Suprapubic skin (tissue), 4 donors: ENCODE measurements at regions not wholly inside any gene's neighbourhood (a gene's known extent, or its start where the extent isn't known, plus 50 kb on each side); places are given as distances from the start of the nearest gene placed in this dataset.

Source experiments
- DNase-seq, 2 donors: peaks; one replicate each; pipeline ENCODE4 v3.0.0-alpha.2; 2019; ENCODE audit warnings: low spot score in 2 of 2
- H3K27ac ChIP-seq: fragments of 200-600 bp; sonication (generic); one replicate; pipeline ENCODE4 v1.5.1; 2019
- H3K27me3 ChIP-seq: fragments of 200-600 bp; sonication (generic); one replicate; pipeline ENCODE4 v1.5.1; 2019
- H3K36me3 ChIP-seq: fragments of 200-600 bp; sonication (generic); one replicate; pipeline ENCODE4 v1.5.1; 2019
- H3K4me1 ChIP-seq: fragments of 200-600 bp; sonication (generic); one replicate; pipeline ENCODE4 v1.5.1; 2019
- H3K4me3 ChIP-seq: fragments of 200-600 bp; sonication (generic); one replicate; pipeline ENCODE4 v1.5.1; 2019; ENCODE audit warnings: mild to moderate bottlenecking
- H3K9me3 ChIP-seq: fragments of 200-600 bp; sonication (generic); one replicate; pipeline ENCODE4 v1.5.1; 2019
- CTCF ChIP-seq, 2 donors: fragments of 200-600 bp in 1 of 2; fragments of 450-650 bp in 1 of 2; sonication (generic) in 1 of 2; IDR thresholded peaks; one replicate each; pipeline ENCODE4 v1.5.1; 2016 to 2019; ENCODE audit warnings: antibody characterized with exemption in 2 of 2, mild to moderate bottlenecking in 1 of 2, moderate library complexity in 1 of 2
- EP300 ChIP-seq: sonication (generic); formaldehyde crosslinking; IDR thresholded peaks from one replicate; pipeline ENCODE4 v1.6.1; 2017; ENCODE audit warnings: antibody characterized with exemption
- POLR2A ChIP-seq, 2 donors: fragments of 450-650 bp; IDR thresholded peaks; one replicate each; pipeline ENCODE4 v1.6.1; 2017; ENCODE audit warnings: antibody characterized with exemption in 2 of 2, mild to moderate bottlenecking in 2 of 2, moderate library complexity in 2 of 2
- POLR2AphosphoS5 ChIP-seq, 3 donors: sonication (generic); formaldehyde crosslinking; IDR thresholded peaks; one replicate each; pipeline ENCODE4 v1.6.1; 2017; ENCODE audit warnings: antibody characterized with exemption in 3 of 3
- WGBS: methylation state at CpG from one replicate; pipeline ENCODE4 v1.1.5; 2018; 5-methylcytosine and 5-hydroxymethylcytosine counted together

- Histone ChIP-seq H3K27ac (peak overlapping the region; percentile 30), H3K36me3 (no peaks in the 10 kb centered on the region), H3K27me3 (no peaks in the 10 kb centered on the region), H3K9me3 (peaks cover 4% of the 10 kb centered on the region), H3K4me3 (no peak overlapping the region), H3K4me1 (no peaks in the 10 kb centered on the region)
- 68% methylated on average over 12 of the region's 12 CpGs for WGBS
- DNase-seq = no peak
- TF ChIP-seq POLR2A (IDR thresholded peaks at IDR 0.05) (no peak), EP300 (no peak), POLR2AphosphoS5 (IDR thresholded peaks at IDR 0.05) (no peak), CTCF (IDR thresholded peaks at IDR 0.05) (no peak)
These were observed 190.3 kb upstream of the GATB start for GRCh38 chr4:151950993-151951670.

GRCh38 chr4:151948351-151949016 lies 187.7 kb upstream of the GATB start:
- no peak overlapping the region for H3K27ac ChIP-seq
- no peak overlapping the region for H3K4me3 ChIP-seq
- peaks cover 4% of the 10 kb centered on the region for H3K9me3 ChIP-seq
- no peak for TF ChIP-seq CTCF (IDR thresholded peaks at IDR 0.05)
- TF ChIP-seq POLR2AphosphoS5 (IDR thresholded peaks at IDR 0.05) = no peak
- TF ChIP-seq EP300 = no peak
- TF ChIP-seq POLR2A (IDR thresholded peaks at IDR 0.05) = no peak
- H3K4me1 ChIP-seq = no peaks in the 10 kb centered on the region
- no peaks in the 10 kb centered on the region for H3K27me3 ChIP-seq
- 86% methylated on average over 1 of the region's 1 CpG for WGBS
- no peak for DNase-seq
- H3K36me3 ChIP-seq = no peaks in the 10 kb centered on the region

GRCh38 chr4:151946718-151947117 lies 185.9 kb upstream of the GATB start:
- WGBS = 82% methylated on average over 1 of the region's 2 CpGs
- H3K4me1 ChIP-seq = no peaks in the 10 kb centered on the region
- H3K27ac ChIP-seq = no peak overlapping the region
- no peak for DNase-seq
- no peaks in the 10 kb centered on the region for H3K27me3 ChIP-seq
- no peaks in the 10 kb centered on the region for H3K36me3 ChIP-seq
- H3K9me3 ChIP-seq = peaks cover 4% of the 10 kb centered on the region
- H3K4me3 ChIP-seq = no peak overlapping the region
- no peak for TF ChIP-seq POLR2A (IDR thresholded peaks at IDR 0.05)

GRCh38 chr4:151942971-151943370 lies 182.2 kb upstream of the GATB start:
- no peak for DNase-seq
- Histone ChIP-seq H3K27me3 (no peaks in the 10 kb centered on the region), H3K9me3 (peaks cover 4% of the 10 kb centered on the region), H3K4me3 (no peak overlapping the region), H3K36me3 (no peaks in the 10 kb centered on the region), H3K27ac (no peak overlapping the region), H3K4me1 (no peaks in the 10 kb centered on the region)
- no peak for TF ChIP-seq EP300
- WGBS = 92% methylated on average over 3 of the region's 3 CpGs

GRCh38 chr4:151940926-151941617 lies 180.3 kb upstream of the GATB start:
- no peak overlapping the region for H3K27ac ChIP-seq
- no peak for DNase-seq
- H3K4me1 ChIP-seq = no peaks in the 10 kb centered on the region
- H3K4me3 ChIP-seq = no peak overlapping the region
- H3K9me3 ChIP-seq = no peaks in the 10 kb centered on the region
- no peaks in the 10 kb centered on the region for H3K36me3 ChIP-seq
- TF ChIP-seq CTCF (IDR thresholded peaks at IDR 0.05) (no peak), POLR2A (IDR thresholded peaks at IDR 0.05) (no peak), EP300 (no peak), POLR2AphosphoS5 (IDR thresholded peaks at IDR 0.05) (no peak)
- WGBS = 94% methylated on average over 3 of the region's 3 CpGs
- no peaks in the 10 kb centered on the region for H3K27me3 ChIP-seq

- no peak for DNase-seq
- 94% methylated on average over 2 of the region's 2 CpGs for WGBS
- Histone ChIP-seq H3K27me3 (no peaks in the 10 kb centered on the region), H3K36me3 (no peaks in the 10 kb centered on the region), H3K27ac (no peak overlapping the region), H3K4me1 (no peaks in the 10 kb centered on the region), H3K4me3 (no peak overlapping the region), H3K9me3 (no peaks in the 10 kb centered on the region)
- TF ChIP-seq CTCF (IDR thresholded peaks at IDR 0.05) (no peak), POLR2AphosphoS5 (IDR thresholded peaks at IDR 0.05) (no peak), EP300 (no peak), POLR2A (IDR thresholded peaks at IDR 0.05) (no peak)
These were observed 179.5 kb upstream of the GATB start for GRCh38 chr4:151940291-151940690.
